ENCODE measurements at regions not wholly inside any gene's neighbourhood (a gene's known extent, or its start where the extent isn't known, plus 50 kb on each side); places are given as distances from the start of the nearest gene placed in this dataset.

DNA sequence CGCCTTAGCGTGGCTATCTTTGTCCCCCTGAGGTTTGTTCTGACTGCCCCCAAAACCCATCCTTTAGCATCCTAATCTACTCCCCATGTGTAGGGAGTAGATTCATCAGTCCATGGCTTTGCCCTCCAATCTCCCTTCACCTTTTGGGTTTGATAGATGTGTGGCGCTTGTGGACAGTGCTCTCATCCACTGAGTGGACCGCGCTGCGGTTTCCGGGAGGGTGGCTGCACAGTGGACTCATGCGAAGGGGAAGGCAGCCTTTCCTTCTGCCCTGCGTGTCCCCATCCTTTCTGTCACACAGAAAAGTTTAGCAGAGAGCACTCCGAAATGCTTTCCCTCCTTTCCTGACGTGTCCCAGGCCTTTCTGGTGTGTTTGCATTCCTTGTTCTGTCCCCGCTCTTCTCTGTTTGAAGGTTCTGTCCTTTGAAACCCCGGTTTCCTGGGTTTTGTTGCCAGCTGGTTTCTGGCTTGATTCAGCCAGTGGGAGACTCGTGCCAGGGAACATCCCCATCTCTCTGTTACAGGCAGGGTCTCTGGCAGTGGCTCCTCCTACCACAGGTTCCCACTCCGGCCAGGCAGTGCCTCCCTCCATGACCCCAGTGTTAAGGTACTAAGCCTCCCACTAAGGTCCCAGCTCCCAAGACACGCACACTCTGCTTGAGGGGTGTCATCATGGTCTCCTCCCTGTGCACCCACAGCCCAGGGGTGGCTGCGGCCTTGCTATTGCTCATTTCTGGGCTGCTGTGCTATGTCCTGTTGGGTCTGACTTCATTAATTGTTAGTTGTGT lies 547.7 kb upstream of the DPP6 start:
- no peak for TF ChIP-seq POLR2AphosphoS5 (IDR thresholded peaks at IDR 0.05)
- no peak for TF ChIP-seq EP300 (IDR thresholded peaks at IDR 0.05; ENCODE audit: low read depth)
